Chondrocyte (in vitro differentiated cells): ENCODE measurements at regions not wholly inside any gene's neighbourhood (a gene's known extent, or its start where the extent isn't known, plus 50 kb on each side); places are given as distances from the start of the nearest gene placed in this dataset.

Experiments used
- DNase-seq: peaks from one replicate; pipeline ENCODE4 v3.0.0; 2021; ENCODE audit warnings: mixed read lengths, low spot score
- H3K27ac Mint-ChIP-seq: one replicate; pipeline ENCODE4 v1.8.0; 2021; ENCODE audit warnings: mild to moderate bottlenecking, moderate library complexity, mixed read lengths; ENCODE audit not compliant: unreplicated experiment
- H3K27me3 Mint-ChIP-seq: 2 replicates; pipeline ENCODE4 v1.8.0; 2021; ENCODE audit warnings: low read depth, mixed read lengths
- H3K36me3 Mint-ChIP-seq: 2 replicates; pipeline ENCODE4 v1.8.0; 2021; ENCODE audit warnings: low read depth, mixed read lengths
- H3K4me1 Mint-ChIP-seq: 2 replicates; pipeline ENCODE4 v1.8.0; 2021; ENCODE audit warnings: low read depth, mild to moderate bottlenecking, mixed read lengths
- H3K4me3 Mint-ChIP-seq: one replicate; pipeline ENCODE4 v1.8.0; 2021; ENCODE audit warnings: mild to moderate bottlenecking, moderate library complexity, mixed read lengths; ENCODE audit not compliant: unreplicated experiment
- H3K9me3 Mint-ChIP-seq: 2 replicates; pipeline ENCODE4 v1.8.0; 2021; ENCODE audit warnings: low read depth, mixed read lengths
- TF ChIP-seq, protein P1 (sequence below): fragments of 200-600 bp; sonication (generic); IDR thresholded peaks from 2 replicates; pipeline ENCODE4 v1.5.0; 2021; ENCODE audit warnings: antibody characterized with exemption, mild to moderate bottlenecking, moderate library complexity

DNA sequence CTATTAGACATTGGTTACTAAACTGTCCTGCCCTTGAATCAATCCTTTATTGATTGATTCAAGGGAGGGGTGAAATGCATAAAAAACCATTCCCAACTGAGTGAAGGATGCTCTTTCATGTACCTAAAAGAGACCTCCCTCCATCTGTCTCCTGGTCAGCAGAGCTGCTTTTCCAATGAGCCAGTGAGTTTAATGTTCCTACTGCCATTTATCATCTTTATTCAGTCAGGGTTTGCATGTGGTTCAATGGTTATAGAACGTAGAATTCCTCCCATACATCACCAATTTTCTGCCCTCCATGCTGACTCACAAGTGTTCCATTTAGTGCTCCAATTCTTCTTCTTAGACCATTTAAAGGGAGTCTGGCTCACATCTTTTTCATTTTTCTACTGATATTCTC lies 199.1 kb upstream of the PCSK5 start:
- peaks cover 9% of the 10 kb centered on the region for H3K27me3 Mint-ChIP-seq

GRCh38 chr9:75692309-75692708 lies 198.2 kb upstream of the PCSK5 start:
- Mint-ChIP-seq H3K36me3 (no peaks in the 10 kb centered on the region), H3K27ac (no peak overlapping the region), H3K27me3 (peaks cover 15% of the 10 kb centered on the region), H3K9me3 (no peaks in the 10 kb centered on the region), H3K4me3 (no peak overlapping the region), H3K4me1 (no peaks in the 10 kb centered on the region)
- TF ChIP-seq, protein P1, sequence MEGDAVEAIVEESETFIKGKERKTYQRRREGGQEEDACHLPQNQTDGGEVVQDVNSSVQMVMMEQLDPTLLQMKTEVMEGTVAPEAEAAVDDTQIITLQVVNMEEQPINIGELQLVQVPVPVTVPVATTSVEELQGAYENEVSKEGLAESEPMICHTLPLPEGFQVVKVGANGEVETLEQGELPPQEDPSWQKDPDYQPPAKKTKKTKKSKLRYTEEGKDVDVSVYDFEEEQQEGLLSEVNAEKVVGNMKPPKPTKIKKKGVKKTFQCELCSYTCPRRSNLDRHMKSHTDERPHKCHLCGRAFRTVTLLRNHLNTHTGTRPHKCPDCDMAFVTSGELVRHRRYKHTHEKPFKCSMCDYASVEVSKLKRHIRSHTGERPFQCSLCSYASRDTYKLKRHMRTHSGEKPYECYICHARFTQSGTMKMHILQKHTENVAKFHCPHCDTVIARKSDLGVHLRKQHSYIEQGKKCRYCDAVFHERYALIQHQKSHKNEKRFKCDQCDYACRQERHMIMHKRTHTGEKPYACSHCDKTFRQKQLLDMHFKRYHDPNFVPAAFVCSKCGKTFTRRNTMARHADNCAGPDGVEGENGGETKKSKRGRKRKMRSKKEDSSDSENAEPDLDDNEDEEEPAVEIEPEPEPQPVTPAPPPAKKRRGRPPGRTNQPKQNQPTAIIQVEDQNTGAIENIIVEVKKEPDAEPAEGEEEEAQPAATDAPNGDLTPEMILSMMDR: no peak
- DNase-seq: no peak

More for the DNA sequence above, 199.1 kb upstream of the PCSK5 start:
- H3K4me1 Mint-ChIP-seq: no peaks in the 10 kb centered on the region
- H3K9me3 Mint-ChIP-seq: no peaks in the 10 kb centered on the region
- H3K36me3 Mint-ChIP-seq: no peaks in the 10 kb centered on the region
- no peak overlapping the region for H3K4me3 Mint-ChIP-seq
- H3K27ac Mint-ChIP-seq: no peak overlapping the region
- no peak for DNase-seq
- TF ChIP-seq, protein P1: no peak

GRCh38 chr9:75695921-75696320 lies 194.6 kb upstream of the PCSK5 start:
- DNase-seq: no peak

GRCh38 chr9:75699017-75699416 lies 191.5 kb upstream of the PCSK5 start:
- Mint-ChIP-seq H3K36me3 (no peaks in the 10 kb centered on the region), H3K4me1 (no peaks in the 10 kb centered on the region), H3K27me3 (peaks cover 20% of the 10 kb centered on the region), H3K4me3 (no peak overlapping the region), H3K27ac (no peak overlapping the region), H3K9me3 (no peaks in the 10 kb centered on the region)
- TF ChIP-seq, protein P1: no peak
- no peak for DNase-seq

More at GRCh38 chr9:75695921-75696320, 194.6 kb upstream of the PCSK5 start:
- H3K27me3 Mint-ChIP-seq: peaks cover 23% of the 10 kb centered on the region
- no peaks in the 10 kb centered on the region for H3K9me3 Mint-ChIP-seq
- H3K4me3 Mint-ChIP-seq: no peak overlapping the region
- TF ChIP-seq, protein P1: no peak
- H3K4me1 Mint-ChIP-seq: no peaks in the 10 kb centered on the region
- no peak overlapping the region for H3K27ac Mint-ChIP-seq
- H3K36me3 Mint-ChIP-seq: no peaks in the 10 kb centered on the region

- no peak for DNase-seq
- no peaks in the 10 kb centered on the region for H3K4me1 Mint-ChIP-seq
- no peak overlapping the region for H3K4me3 Mint-ChIP-seq
- H3K27me3 Mint-ChIP-seq: peaks cover 16% of the 10 kb centered on the region
- no peak overlapping the region for H3K27ac Mint-ChIP-seq
- peaks cover 2% of the 10 kb centered on the region for H3K9me3 Mint-ChIP-seq
- TF ChIP-seq, protein P1: no peak
- no peaks in the 10 kb centered on the region for H3K36me3 Mint-ChIP-seq
Measured at GRCh38 chr9:75699625-75700251, 190.7 kb upstream of the PCSK5 start.
